ENCODE measurements at regions not wholly inside any gene's neighbourhood (a gene's known extent, or its start where the extent isn't known, plus 50 kb on each side); places are given as distances from the start of the nearest gene placed in this dataset.
"Not testable (repeated sequence)": the region's sequence is repeated elsewhere in the genome, so short reads cannot be mapped to it uniquely, and the experiment has no call there.

DNA sequence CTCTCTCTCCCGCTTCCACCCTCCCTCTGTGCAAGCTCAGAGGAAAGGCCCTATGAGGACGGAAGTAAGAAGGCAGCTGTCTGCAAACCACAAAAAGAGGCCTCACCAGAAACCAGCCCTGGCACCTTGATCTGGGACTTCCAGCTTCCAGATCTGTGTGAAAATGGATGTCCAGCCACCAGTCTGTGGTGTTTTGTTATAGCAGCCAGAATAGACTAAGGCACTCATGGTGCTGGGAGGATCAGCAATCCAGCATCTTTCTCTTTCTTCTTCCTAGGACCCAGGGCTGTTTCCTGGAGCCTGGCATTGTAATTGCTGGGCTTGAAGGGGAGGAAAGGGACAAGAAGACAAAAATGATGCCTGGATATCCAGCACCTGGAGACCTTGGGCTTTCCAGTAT, 122.5 kb downstream of the SOCS6 start:
- no peaks in the 10 kb centered on the region for H3K4me1 Mint-ChIP-seq (ENCODE audit: low read depth)
- H3K36me3 Mint-ChIP-seq (ENCODE audit: low read depth) = no peaks in the 10 kb centered on the region
- intact Hi-C loops (cut with micrococcal nuclease) = no loop called here
- no peak overlapping the region for H3K4me3 Mint-ChIP-seq (ENCODE audit: low read depth)
- H3K9me3 Mint-ChIP-seq = no peaks in the 10 kb centered on the region
- no peak for DNase-seq (ENCODE audit: low spot score)
- H3K27ac Mint-ChIP-seq = no peak overlapping the region
- no peaks in the 10 kb centered on the region for H3K27me3 Mint-ChIP-seq (ENCODE audit: low read depth)

DNA sequence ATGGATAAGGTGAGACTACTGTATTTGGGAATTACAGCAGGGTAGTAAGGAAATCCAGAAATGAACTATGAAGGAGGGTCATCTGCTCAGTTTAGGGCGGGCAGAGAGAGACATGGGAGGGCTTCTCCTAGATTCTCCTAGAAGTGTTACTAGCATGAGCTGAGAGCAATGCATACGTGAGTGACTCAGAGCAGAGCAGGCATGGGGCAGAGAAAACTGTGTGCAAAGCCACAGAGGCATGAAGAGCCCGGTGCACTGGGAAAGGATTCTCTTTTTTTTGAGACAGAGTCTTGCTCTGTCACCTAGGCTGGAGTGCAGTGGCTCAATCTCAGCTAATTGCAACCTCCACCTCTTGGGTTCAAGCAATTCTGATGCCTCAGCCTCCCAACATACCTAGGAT, 116.2 kb downstream of the SOCS6 start:
- Mint-ChIP-seq H3K9me3 (no peaks in the 10 kb centered on the region), H3K27me3 (ENCODE audit: low read depth) (no peaks in the 10 kb centered on the region), H3K36me3 (ENCODE audit: low read depth) (no peaks in the 10 kb centered on the region), H3K4me1 (ENCODE audit: low read depth) (no peaks in the 10 kb centered on the region), H3K27ac (no peak overlapping the region), H3K4me3 (ENCODE audit: low read depth) (no peak overlapping the region)
- intact Hi-C loops (cut with micrococcal nuclease) = no loop called here
- DNase-seq (ENCODE audit: low spot score) = no peak

DNA sequence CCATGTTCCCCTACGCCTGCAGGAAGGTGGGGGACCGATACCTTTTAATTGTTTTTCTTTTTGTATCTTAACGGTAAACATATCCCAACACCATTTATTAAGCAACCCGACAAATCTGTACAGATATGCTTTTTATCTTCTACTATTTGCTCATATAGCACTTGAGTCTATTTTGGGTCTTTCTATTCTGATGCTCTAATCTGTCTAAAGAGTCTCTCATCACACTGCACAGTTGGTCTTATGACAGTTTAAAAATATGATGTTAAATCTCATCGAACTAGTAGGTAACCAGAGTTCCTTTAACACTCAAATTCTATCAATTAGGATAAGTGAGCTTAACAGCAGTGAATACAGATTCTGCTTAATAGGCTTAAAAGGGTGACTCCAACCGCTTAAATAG, 111.6 kb downstream of the SOCS6 start:
- Mint-ChIP-seq H3K27me3 (ENCODE audit: low read depth) (no peaks in the 10 kb centered on the region), H3K4me3 (ENCODE audit: low read depth) (no peak overlapping the region), H3K27ac (no peak overlapping the region), H3K4me1 (ENCODE audit: low read depth) (no peaks in the 10 kb centered on the region), H3K9me3 (no peaks in the 10 kb centered on the region), H3K36me3 (ENCODE audit: low read depth) (no peaks in the 10 kb centered on the region)
- no peak for DNase-seq (ENCODE audit: low spot score)
- intact Hi-C loops (cut with micrococcal nuclease) = no loop called here

- no peak overlapping the region for H3K4me3 Mint-ChIP-seq (ENCODE audit: low read depth)
Observed at GRCh38 chr18:70398076-70398475, 109.2 kb downstream of the SOCS6 start.

DNA sequence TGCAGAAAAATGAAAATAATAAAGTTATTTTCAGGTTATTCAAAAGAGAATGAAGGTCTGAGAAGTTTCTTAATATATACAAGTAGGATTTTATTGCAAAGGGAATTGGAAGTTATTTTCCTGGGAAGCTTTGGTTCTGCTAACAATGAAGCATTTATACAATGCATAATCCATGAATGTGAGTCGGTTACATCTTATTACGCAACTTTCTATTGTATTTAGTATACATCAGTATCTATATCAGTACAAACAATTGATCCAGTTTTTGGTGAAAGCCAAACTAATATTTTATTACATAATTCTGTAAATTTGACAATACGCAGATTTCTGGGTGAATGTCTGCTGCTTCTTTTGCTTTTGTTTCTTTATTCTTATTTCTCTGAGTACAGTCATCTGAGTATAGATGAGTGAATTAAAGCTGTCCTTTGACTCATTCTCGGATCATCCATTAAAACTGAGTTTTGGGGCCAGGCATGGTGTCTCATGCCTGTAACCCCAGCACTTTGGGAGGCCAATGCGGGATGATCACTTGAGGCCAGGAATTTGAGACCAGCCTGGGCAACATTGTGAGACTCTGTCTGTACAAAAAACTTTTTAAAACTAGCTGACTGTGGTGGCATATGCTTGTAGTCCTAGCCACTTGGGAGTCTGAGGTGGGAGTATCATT, 108.5 kb downstream of the SOCS6 start:
- Mint-ChIP-seq H3K27ac (no peak overlapping the region), H3K4me3 (ENCODE audit: low read depth) (no peak overlapping the region), H3K36me3 (ENCODE audit: low read depth) (no peaks in the 10 kb centered on the region), H3K27me3 (ENCODE audit: low read depth) (no peaks in the 10 kb centered on the region), H3K4me1 (ENCODE audit: low read depth) (no peaks in the 10 kb centered on the region), H3K9me3 (no peaks in the 10 kb centered on the region)
- no peak for DNase-seq (ENCODE audit: low spot score)
- intact Hi-C loops (cut with micrococcal nuclease) = no loop called here

More at GRCh38 chr18:70398076-70398475, 109.2 kb downstream of the SOCS6 start:
- no peak for DNase-seq (ENCODE audit: low spot score)
- no peaks in the 10 kb centered on the region for H3K4me1 Mint-ChIP-seq (ENCODE audit: low read depth)
- H3K27ac Mint-ChIP-seq = no peak overlapping the region
- intact Hi-C loops (cut with micrococcal nuclease) = no loop called here
- no peaks in the 10 kb centered on the region for H3K36me3 Mint-ChIP-seq (ENCODE audit: low read depth)
- no peaks in the 10 kb centered on the region for H3K27me3 Mint-ChIP-seq (ENCODE audit: low read depth)
- H3K9me3 Mint-ChIP-seq = no peaks in the 10 kb centered on the region

DNA sequence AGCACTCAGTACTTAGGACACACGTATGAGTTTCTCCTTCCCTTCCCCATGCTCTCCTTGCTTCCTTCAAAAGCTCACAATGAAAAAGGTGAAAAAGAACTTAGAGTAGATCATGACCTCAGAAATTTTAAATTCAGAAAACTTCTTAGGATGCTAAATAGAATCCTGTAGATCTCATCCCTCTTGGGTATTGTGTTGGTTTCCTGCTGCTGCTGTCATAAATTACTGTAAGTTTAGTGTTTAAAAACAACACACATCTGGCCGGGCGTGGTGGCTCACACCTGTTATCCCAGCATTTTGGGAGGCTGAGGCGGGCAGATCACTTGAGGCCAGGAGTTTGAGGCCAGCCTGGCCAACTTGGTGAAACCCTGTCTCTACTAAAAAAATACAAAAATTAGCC, 106.9 kb downstream of the SOCS6 start:
- H3K4me3 Mint-ChIP-seq (ENCODE audit: low read depth); H3K4me1 Mint-ChIP-seq (ENCODE audit: low read depth); intact Hi-C loops (cut with micrococcal nuclease); H3K27me3 Mint-ChIP-seq (ENCODE audit: low read depth); H3K36me3 Mint-ChIP-seq (ENCODE audit: low read depth); DNase-seq (ENCODE audit: low spot score); H3K27ac Mint-ChIP-seq; H3K9me3 Mint-ChIP-seq: not testable (repeated sequence)

DNA sequence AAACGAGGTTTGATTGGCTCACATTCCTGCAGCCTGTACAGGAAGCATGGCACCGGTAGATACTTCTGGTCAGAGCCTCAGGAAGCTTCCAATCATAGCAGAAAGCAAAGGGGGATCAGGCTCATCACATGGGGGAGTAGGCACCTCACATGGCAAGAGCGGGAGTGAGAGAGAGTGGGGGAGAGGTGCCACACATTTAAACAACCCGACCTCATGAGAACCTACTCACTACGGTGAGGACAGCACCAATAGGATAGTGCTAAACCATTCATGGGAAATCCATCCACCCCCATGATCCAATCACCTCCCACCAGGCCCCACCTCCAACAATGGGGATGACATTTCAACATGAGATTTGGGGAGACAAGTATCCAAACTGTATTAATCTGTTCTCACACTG, 105.8 kb downstream of the SOCS6 start:
- H3K27me3 Mint-ChIP-seq (ENCODE audit: low read depth) = no peaks in the 10 kb centered on the region
- no peaks in the 10 kb centered on the region for H3K4me1 Mint-ChIP-seq (ENCODE audit: low read depth)
- no peaks in the 10 kb centered on the region for H3K36me3 Mint-ChIP-seq (ENCODE audit: low read depth)
- intact Hi-C loops (cut with micrococcal nuclease) = no loop called here
- H3K9me3 Mint-ChIP-seq = no peaks in the 10 kb centered on the region
- no peak overlapping the region for H3K27ac Mint-ChIP-seq
- no peak for DNase-seq (ENCODE audit: low spot score)
- H3K4me3 Mint-ChIP-seq (ENCODE audit: low read depth) = no peak overlapping the region

DNA sequence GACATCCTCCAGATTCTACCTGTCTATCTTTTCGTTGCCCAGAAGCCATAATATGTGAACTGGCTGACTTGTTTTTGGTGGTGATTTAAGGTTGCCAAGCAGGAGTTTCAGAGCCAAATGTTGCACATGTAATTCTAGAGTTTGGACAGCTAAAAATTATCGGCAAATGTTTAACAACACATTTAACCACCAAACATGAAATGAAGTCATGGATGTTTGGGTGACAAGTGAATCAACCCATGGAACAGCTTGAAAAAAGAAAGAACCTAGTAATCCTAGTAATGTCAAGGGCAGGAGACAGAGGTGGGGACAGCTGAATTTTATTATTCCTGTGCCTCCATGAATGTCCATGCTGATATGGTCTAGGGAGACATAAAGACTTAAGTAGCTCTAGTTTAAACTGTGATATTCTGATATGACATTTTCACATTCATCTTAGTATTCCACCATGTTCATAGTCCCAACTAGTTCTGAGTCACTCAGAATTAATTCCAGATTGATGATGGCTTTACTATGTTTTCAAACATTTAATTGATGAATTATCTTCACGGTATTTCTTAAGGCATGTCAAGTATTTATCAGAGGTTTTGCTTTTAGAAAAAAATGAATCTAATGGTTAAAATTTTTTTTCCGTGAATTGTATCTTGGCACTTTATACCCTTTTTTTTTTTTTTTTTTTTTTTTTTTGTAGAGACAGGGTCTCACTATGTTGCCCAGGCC, 101.7 kb downstream of the SOCS6 start:
- Mint-ChIP-seq H3K9me3 (no peaks in the 10 kb centered on the region), H3K27me3 (ENCODE audit: low read depth) (no peaks in the 10 kb centered on the region), H3K27ac (no peak overlapping the region), H3K4me1 (ENCODE audit: low read depth) (no peaks in the 10 kb centered on the region), H3K4me3 (ENCODE audit: low read depth) (no peak overlapping the region), H3K36me3 (ENCODE audit: low read depth) (no peaks in the 10 kb centered on the region)
- DNase-seq (ENCODE audit: low spot score) = no peak
- intact Hi-C loops (cut with micrococcal nuclease) = no loop called here

- intact Hi-C loops (cut with micrococcal nuclease); H3K27ac Mint-ChIP-seq; H3K27me3 Mint-ChIP-seq (ENCODE audit: low read depth); DNase-seq (ENCODE audit: low spot score); H3K9me3 Mint-ChIP-seq; H3K36me3 Mint-ChIP-seq (ENCODE audit: low read depth); H3K4me1 Mint-ChIP-seq (ENCODE audit: low read depth); H3K4me3 Mint-ChIP-seq (ENCODE audit: low read depth): not testable (repeated sequence)
Observed at GRCh38 chr18:70389036-70389435, 100.2 kb downstream of the SOCS6 start.

DNA sequence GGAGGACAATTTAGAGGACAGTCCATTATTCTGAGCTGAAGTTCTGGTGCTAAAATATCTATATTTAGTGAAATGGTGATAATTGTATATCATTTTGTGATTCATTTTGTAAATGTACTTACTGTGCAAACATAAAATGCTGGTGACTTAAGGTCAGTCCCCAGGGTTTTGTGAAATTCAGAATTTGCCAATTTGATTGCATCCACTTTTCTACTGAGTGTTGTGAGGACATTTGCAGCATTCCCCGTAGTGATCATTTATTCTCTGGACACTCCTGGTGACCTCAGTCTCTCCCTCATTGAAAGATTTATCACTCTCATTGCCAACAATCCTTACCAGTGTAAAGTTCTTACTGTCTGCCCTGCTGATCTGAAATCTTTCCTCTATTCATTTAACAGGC, 98.2 kb downstream of the SOCS6 start:
- no peaks in the 10 kb centered on the region for H3K36me3 Mint-ChIP-seq (ENCODE audit: low read depth)
- intact Hi-C loops (cut with micrococcal nuclease) = no loop called here
- no peak overlapping the region for H3K4me3 Mint-ChIP-seq (ENCODE audit: low read depth)
- no peaks in the 10 kb centered on the region for H3K27me3 Mint-ChIP-seq (ENCODE audit: low read depth)
- no peak overlapping the region for H3K27ac Mint-ChIP-seq
- no peaks in the 10 kb centered on the region for H3K9me3 Mint-ChIP-seq
- no peak for DNase-seq (ENCODE audit: low spot score)
- no peaks in the 10 kb centered on the region for H3K4me1 Mint-ChIP-seq (ENCODE audit: low read depth)

DNA sequence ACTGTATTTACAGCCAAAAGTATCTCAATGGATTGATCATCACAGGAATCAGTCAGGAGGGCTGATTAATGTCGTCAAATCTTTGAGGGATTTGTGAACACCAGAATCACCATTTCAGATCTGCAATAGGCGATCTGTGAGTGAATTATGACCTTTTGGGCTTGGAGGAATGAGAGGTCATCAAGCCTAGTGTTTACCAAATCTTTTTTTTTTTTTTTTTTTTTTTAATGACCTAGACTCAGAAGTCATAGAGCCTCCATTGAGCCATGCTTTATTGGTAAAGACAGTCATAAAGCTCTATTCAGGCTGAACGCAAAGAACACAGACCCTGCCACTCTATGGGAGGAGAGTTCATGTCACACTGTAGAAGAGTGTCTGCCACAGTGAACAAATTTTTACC, 97.7 kb downstream of the SOCS6 start:
- Mint-ChIP-seq H3K27me3 (ENCODE audit: low read depth) (no peaks in the 10 kb centered on the region), H3K9me3 (no peaks in the 10 kb centered on the region), H3K4me1 (ENCODE audit: low read depth) (peaks cover 2% of the 10 kb centered on the region), H3K27ac (no peak overlapping the region), H3K4me3 (ENCODE audit: low read depth) (no peak overlapping the region), H3K36me3 (ENCODE audit: low read depth) (no peaks in the 10 kb centered on the region)
- no peak for DNase-seq (ENCODE audit: low spot score)
- intact Hi-C loops (cut with micrococcal nuclease) = no loop called here

GRCh38 chr18:70385474-70385873, 96.6 kb downstream of the SOCS6 start:
- no peak for DNase-seq (ENCODE audit: low spot score)

DNA sequence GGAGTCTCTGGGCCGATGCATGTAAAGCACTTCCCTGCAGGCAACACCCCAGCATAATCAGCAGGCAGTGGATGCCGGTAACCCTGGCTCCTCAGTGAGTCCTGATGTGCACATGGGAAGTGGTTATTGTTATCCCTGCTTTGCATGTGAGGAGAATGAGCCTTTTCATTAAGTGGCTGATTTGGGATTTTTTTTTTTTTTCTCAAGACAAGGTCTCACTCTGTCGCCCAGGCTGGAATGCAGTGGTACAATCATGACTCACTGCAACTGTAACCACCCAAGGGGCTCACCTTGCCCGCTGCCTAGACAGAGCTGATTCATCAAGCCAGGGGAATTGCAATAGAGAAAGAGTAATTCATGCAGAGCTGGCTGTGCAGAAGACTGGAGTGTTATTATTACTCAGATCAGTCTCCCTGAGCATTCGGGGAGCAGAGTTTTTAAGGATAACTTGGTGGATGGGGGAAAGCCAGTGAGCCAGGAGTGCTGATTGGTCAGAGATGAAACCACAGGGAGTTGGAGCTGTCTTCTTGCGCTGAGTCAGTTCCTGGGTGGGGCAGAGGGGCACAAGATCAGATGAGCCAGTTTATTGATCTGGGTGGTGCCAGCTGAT, 95.4 kb downstream of the SOCS6 start:
- Mint-ChIP-seq H3K4me1 (ENCODE audit: low read depth) (peaks cover 2% of the 10 kb centered on the region), H3K9me3 (no peaks in the 10 kb centered on the region), H3K4me3 (ENCODE audit: low read depth) (no peak overlapping the region), H3K36me3 (ENCODE audit: low read depth) (no peaks in the 10 kb centered on the region), H3K27me3 (ENCODE audit: low read depth) (no peaks in the 10 kb centered on the region), H3K27ac (no peak overlapping the region)
- intact Hi-C loops (cut with micrococcal nuclease) = no loop called here
- DNase-seq (ENCODE audit: low spot score) = no peak

More at GRCh38 chr18:70385474-70385873, 96.6 kb downstream of the SOCS6 start:
- Mint-ChIP-seq H3K4me3 (ENCODE audit: low read depth) (no peak overlapping the region), H3K27me3 (ENCODE audit: low read depth) (no peaks in the 10 kb centered on the region), H3K36me3 (ENCODE audit: low read depth) (no peaks in the 10 kb centered on the region), H3K9me3 (no peaks in the 10 kb centered on the region), H3K4me1 (ENCODE audit: low read depth) (peaks cover 2% of the 10 kb centered on the region), H3K27ac (no peak overlapping the region)
- intact Hi-C loops (cut with micrococcal nuclease) = no loop called here

Data from activated T-helper 2 cell treated with anti-CD3 and anti-CD28 coated beads, Interferon-gamma antibody, Interleukin-2, Interleukin-4, amounts not matched to agents 10 μg/mL and 5 μg/mL and 100 μg/mL, durations not matched to agents 14 hours and 24 hours and 36 hours (primary cell).